NCI-H2107 treated with DMSO at 0.1 percent for 48 hours (cell line): ENCODE measurements at regions not wholly inside any gene's neighbourhood (a gene's known extent, or its start where the extent isn't known, plus 50 kb on each side); places are given as distances from the start of the nearest gene placed in this dataset.

ENCODE experiments used
- DNase-seq: peaks from one replicate; lab custom pipeline; 2025; ENCODE audit not compliant: unreplicated experiment; lab: John Stamatoyannopoulos, UW

- DNase-seq: no peak
Observed at GRCh38 chr9:1320607-1321195, 270.5 kb downstream of the DMRT2 start.

DNA sequence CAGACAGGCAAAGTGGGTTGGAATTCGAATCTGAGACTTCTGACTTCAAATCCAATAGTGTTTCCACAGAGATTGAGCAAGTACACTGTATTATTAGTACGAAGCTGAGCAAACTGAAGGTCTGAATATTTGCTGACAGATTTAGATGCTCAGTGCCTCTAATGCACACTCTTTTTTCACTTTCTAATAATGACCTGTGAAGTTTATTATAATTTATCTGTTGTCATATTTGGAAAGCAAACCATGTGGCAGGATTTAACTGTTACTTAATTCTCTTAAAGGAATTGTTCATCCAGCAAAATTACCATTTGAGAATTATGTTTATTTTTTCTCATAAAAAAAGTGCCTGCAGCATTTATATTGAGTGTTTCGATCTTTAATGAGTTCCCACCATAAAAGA, 277.3 kb downstream of the DMRT2 start:
- DNase-seq: no peak

DNA sequence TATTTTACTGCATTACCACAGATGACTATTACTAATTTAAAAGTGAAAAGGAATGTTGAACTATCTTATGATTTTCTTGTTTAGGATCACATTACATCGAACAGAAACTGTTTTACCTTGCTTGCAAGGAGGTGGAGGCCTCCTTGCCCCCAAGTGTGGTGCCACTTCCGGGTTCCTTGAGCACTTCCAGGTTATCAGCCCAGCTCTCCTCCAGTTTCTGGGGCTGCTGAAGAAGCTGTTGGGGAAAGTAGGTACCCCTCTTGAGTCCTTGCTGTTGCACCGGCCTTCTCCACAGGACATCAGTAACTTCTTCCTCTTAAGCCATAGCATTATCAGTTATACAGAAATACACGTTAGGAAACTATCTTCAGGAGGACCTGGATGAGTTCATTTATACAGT, 278.2 kb downstream of the DMRT2 start:
- no peak for DNase-seq

GRCh38 chr9:1331546-1332038, 281.4 kb downstream of the DMRT2 start:
- no peak for DNase-seq

DNA sequence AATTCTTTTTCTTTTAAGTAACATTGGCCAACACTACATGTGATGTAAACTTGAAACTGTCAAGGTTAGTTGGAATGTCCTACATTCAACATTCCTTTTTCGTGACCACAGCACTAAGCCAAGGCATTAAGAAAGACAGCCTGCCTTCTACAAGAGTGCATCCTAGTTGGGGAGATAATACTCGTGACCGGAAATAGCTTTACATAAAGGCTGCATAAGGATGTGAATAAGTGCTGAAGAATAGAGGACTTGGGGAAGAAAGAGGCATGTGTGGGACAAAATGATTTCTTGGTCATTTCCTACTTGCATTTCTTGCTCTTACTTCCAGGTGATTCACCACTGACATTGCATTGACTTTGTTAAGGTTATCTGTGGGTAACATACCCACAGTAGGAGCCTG, 282.0 kb downstream of the DMRT2 start:
- no peak for DNase-seq

DNA sequence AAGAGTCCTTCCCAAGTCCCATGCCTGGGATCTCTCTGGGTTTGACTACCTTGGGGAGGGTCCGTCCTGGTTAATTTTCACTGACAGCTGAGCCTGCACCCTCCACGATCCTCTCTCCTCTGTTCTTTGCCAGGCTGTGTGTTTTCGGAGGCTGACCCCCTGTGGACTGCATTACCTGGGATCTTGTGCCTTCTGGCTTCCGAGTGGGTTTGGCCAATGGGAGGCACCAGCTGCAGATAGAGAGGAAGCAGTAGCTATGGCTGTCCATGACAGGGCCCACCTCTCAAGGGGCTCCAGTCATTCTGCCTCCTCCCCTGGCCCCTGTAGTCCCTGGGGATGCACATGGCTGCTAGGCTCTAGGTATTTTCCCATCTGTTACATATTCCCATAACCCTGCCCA, 285.0 kb downstream of the DMRT2 start:
- DNase-seq: no peak

- no peak for DNase-seq
Observed at GRCh38 chr9:1337169-1337568, 287.0 kb downstream of the DMRT2 start.

GRCh38 chr9:1340390-1340789, 290.2 kb downstream of the DMRT2 start:
- DNase-seq: no peak

DNA sequence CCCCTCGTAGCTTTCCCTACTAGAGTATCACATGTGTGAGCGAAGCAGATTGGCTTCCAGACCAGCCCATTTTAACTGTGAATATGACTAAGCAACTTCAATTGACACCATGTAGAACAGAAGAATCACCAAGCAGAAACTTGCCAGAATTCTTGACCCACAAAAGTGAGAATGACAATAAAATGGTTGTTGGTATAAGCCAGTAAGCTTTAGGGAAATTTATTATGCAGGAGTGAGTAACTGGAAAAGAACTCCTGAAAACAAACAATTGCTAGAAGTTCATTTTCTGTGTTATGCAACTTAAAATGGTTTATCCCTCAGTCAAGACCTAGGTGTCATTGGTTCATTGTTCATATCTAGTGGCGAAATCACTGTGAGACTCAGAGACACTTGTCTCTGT, 303.1 kb downstream of the DMRT2 start:
- DNase-seq: no peak

DNA sequence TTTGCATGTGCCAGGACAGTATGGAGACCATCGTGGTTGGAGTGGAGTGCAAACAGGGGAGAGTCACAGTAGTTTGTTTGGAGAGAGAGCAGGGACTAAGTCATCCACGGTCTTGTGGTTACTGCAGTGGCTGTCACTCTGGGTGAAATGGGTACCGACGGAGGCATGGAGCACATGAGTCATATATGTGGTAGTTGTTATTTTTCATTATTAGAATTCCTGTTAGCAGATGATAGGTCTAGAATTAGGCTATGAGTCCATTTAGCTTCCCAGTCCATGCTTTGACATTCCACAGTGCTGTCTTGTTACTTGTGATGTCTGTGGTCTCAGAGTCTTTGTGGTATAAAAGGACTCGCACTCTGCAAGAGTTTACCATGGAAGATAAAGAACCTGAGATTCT, 303.9 kb downstream of the DMRT2 start:
- DNase-seq: no peak

DNA sequence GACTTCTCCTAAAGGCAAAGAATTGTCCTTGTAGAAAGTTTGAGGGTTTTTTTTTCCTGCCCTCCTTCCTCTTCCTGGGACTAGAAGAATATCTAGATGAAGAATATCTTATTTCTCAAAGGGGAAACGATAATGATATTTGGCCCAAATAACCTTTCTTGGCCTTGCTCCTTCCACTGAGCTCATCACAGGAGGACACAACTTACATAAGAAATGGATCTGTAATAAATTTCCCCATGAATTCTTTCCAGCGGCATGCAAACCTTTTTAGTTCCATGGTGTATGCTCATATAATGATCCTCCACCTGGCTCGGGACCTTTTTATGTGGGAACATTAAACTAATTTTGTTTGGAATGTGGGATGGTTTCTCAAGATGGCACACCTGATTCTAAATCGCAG, 304.4 kb downstream of the DMRT2 start:
- DNase-seq: no peak

- DNase-seq: no peak
Observed at GRCh38 chr9:1355656-1356055, 305.5 kb downstream of the DMRT2 start.

- DNase-seq: no peak
Observed at GRCh38 chr9:1362845-1363244, 312.7 kb downstream of the DMRT2 start.

- DNase-seq: no peak
Observed at GRCh38 chr9:1366276-1366675, 316.1 kb downstream of the DMRT2 start.

DNA sequence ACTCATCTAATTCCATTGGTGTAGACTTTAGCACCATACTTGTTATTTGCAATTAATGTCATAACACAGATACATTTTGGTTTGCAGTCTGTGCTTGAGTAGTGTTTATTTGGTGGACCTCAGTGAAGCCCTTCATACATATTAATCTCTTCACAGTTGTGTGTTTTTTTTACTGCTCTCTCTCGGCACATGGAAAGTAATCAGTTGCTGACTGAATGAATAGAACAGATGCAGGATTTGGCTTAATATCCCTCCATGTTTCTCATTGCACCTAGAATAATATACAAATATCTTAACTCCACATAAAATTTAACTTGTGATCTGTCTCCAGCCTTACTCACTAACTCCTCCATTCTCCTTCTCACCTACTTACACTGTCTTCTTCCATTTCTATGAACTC, 319.1 kb downstream of the DMRT2 start:
- DNase-seq: no peak

GRCh38 chr9:1373445-1373844, 323.3 kb downstream of the DMRT2 start:
- no peak for DNase-seq

- DNase-seq: no peak
Observed at GRCh38 chr9:1383899-1384455, 333.8 kb downstream of the DMRT2 start.

DNA sequence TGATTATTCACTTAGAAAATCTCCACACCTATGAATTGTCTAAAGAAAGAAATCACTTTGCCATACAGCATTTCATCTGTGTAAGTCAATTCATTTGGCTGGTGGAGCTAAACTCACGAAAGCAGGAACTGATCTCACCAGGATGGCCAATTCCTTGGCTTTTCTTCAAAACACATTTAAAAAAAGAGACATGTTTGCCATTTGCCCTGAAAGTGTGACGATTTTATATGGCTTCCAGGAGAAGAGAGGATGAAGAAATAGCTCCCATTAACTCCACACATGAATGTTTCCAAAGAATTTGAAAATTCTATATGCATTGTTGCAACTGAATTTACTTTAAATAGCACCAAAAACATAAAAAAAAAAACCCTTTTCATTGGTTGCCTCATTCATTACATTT, 334.7 kb downstream of the DMRT2 start:
- no peak for DNase-seq

GRCh38 chr9:1386420-1386819, 336.3 kb downstream of the DMRT2 start:
- no peak for DNase-seq

- no peak for DNase-seq
Observed at GRCh38 chr9:1388216-1388615, 338.1 kb downstream of the DMRT2 start.

DNA sequence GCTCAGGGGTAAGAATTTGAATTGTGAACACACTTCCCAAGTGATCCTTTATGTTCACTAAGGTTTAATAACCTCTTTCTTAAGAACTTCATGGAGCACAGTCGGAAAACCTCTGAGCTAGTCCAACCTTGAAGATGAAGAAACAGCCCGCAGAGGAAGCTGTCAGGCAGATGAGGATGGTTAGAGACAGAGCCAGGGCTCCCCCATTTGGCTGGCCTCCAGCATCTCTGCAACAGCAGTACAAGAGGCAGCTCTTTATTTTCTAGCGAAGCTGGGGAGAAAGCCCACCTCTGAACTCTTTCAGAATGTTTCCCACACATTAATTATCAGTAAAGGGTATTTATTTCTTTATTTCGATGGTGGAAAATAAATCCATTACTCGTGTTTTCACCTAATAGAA, 350.8 kb downstream of the DMRT2 start:
- no peak for DNase-seq

GRCh38 chr9:1404940-1405339, 354.8 kb downstream of the DMRT2 start:
- DNase-seq: peak; percentile 63

DNA sequence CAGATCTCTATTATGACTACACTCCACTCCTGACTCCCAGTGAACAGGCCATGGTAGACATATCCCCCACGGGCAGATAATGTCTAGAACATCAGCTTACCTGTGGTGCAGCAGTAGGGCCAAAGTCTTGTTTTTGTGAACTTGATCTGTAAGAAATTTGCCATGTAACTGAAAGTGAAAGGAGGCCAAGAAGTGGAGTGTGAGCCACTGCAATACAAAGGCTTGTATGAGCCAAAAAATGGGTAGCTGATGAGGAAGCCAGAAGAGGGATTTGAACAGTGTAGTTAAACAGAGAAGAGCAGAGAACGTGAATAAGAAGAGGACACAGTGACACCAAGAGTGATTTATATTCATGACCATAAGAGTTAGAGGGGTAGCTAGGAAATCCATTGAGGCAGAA, 361.7 kb downstream of the DMRT2 start:
- no peak for DNase-seq
